ENCODE measurements at regions not wholly inside any gene's neighbourhood (a gene's known extent, or its start where the extent isn't known, plus 50 kb on each side); places are given as distances from the start of the nearest gene placed in this dataset.

DNA sequence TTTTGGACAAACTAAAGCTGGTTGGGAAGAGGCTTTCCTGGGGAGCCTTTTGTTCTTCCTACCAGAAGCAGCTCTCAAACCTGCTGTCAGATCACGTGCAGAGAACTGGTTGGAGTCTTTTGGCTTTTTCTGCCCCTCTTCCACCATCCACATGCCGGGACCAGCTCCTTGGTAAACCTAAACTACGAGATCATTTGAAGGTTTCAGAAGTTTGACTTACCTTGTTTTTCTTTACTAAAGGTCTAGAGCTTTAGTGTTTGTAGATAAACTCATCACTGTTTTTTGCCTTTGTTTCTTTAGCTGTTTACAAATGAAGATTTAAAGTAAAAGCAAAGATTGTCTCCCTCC, 113.4 kb downstream of the HLX start:
- TF ChIP-seq, protein P1, sequence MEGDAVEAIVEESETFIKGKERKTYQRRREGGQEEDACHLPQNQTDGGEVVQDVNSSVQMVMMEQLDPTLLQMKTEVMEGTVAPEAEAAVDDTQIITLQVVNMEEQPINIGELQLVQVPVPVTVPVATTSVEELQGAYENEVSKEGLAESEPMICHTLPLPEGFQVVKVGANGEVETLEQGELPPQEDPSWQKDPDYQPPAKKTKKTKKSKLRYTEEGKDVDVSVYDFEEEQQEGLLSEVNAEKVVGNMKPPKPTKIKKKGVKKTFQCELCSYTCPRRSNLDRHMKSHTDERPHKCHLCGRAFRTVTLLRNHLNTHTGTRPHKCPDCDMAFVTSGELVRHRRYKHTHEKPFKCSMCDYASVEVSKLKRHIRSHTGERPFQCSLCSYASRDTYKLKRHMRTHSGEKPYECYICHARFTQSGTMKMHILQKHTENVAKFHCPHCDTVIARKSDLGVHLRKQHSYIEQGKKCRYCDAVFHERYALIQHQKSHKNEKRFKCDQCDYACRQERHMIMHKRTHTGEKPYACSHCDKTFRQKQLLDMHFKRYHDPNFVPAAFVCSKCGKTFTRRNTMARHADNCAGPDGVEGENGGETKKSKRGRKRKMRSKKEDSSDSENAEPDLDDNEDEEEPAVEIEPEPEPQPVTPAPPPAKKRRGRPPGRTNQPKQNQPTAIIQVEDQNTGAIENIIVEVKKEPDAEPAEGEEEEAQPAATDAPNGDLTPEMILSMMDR (IDR thresholded peaks at IDR 0.05; ENCODE audit: insufficient read depth, low read depth, low read length): no peak
- DNase-seq (ENCODE audit: low read depth): no peak
- no peak overlapping the region for H3K4me3 ChIP-seq (ENCODE audit: low read depth, low read length)

DNA sequence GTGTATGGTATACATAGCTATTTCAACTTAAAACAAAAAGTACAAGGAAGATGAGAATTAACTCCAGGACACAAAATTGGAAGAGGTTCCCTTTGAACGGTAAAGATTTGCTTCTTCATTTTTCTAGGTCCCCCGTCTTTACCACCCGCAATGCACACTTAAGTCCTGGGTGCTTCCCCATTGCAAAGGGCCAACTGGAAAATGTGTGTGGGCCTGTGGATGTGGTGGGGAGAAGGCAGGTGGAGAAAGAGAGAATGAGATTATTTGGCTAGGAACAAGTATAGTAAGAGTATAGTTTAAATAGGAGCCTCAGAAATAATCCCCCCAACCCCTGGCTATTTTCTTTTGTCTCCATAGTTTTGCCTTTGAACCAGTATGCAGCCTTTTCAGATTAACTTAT, 115.4 kb downstream of the HLX start:
- DNase-seq (ENCODE audit: low read depth): no peak
- no peak overlapping the region for H3K4me3 ChIP-seq (ENCODE audit: low read depth, low read length)
- TF ChIP-seq, protein P1 (IDR thresholded peaks at IDR 0.05; ENCODE audit: insufficient read depth, low read depth, low read length): no peak

DNA sequence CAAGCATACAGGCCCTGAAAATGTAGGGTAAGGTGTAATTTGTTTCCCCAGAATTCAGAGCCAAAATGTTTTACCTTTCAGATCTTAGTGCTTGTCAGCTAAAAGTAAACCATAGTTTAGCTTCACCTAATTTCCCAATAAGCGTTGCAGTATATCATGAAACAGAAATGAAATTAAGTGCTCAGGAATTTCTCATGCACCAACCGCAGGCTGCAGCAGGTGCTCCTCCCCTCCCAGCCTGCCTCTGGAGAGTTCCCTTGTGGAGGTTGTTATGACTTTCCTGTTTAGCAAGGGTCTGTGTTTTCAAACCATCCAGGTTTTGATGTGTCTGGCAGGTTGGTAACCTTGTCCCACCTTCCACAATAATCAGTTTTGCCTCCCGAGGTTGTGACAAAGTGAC, 118.5 kb downstream of the HLX start:
- no peak for DNase-seq (ENCODE audit: low read depth)
- no peak overlapping the region for H3K4me3 ChIP-seq (ENCODE audit: low read depth, low read length)
- TF ChIP-seq, protein P1 (IDR thresholded peaks at IDR 0.05; ENCODE audit: insufficient read depth, low read depth, low read length): no peak

DNA sequence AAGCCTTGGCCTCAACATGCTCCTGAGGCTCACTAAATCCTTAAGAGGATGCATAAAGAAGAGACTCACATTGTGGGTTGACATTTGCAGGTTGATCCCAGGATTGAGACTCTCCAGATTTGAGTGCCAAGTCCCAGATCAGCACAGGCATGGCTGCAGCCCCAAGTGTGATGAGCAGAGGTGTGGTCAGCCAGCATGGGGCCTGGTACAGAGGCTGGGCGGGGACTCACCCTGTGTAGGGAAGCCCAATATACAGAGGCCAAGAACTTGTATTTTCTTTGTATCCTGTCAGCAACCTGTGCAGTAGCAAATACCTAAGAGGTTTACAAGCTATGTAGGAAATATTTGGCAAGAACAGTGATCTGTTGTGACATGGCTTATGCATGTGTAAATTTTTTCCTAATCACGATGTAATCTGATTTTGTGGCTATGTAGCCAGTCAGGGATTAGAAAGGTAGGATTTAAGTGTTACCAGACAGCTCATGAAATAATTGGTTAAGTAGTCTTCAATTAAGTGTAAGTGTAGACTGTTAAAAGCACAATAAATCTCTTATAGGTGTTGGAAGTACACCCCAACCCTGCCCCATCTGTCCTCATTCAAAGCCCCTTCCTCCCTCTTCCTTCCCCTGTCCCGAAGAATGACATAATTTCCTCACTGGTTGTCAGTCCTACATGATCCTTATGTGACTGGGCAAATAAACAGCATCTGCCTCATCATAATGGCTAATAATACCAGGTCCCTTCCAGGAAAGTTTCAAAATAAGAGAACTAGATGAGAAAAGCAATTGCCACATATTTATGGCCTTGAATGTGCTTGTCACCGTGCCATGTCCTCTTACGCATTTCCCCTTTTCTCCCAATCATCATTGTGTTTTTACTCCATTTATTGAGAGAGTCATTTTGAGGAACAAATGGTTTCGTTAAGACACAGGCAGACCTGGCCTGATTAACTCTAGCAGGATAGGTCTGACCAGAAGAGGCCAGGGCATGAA, 120.9 kb downstream of the HLX start:
- TF ChIP-seq, protein P1 (IDR thresholded peaks at IDR 0.05; ENCODE audit: insufficient read depth, low read depth, low read length): no peak
- no peak overlapping the region for H3K4me3 ChIP-seq (ENCODE audit: low read depth, low read length)
- DNase-seq (ENCODE audit: low read depth): no peak

DNA sequence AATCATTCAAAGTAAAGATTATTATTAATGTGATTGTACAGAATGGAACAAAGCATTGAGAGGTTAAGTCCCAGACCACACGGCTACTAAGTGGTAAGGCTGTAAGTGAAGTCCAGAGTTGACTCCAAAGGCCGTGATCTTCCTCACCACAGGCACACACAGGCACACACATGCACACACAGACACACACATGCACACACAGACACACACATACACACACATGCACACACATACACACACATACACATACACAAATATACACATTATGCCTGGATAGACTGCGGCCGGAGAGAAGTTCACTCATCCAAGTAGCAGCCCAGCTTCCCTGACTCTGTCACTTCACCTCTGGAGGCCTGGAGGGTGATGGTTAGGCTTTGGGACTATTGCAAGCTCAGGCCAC, 121.9 kb downstream of the HLX start:
- TF ChIP-seq, protein P1 (IDR thresholded peaks at IDR 0.05; ENCODE audit: insufficient read depth, low read depth, low read length): no peak
- no peak overlapping the region for H3K4me3 ChIP-seq (ENCODE audit: low read depth, low read length)
- DNase-seq (ENCODE audit: low read depth): no peak

DNA sequence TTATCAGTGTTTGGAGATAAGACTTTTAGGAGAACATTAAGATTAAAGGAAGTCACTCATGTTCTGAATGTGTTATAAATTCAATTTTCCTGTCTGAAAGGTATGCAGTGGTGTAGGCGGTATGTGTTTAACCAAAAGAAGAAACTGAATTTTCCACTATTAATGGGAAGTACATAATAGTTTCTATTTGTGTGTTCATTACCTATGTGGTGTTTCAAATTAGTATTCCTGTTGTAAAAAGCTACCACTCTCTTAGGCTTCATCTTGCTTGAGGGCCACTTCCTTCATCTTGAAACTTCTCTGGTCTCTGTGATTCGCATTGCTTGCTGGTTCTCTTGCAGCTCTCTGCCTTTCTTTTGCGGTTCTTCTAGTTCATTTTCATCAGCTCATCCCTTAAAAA, 123.4 kb downstream of the HLX start:
- no peak overlapping the region for H3K4me3 ChIP-seq (ENCODE audit: low read depth, low read length)
- no peak for DNase-seq (ENCODE audit: low read depth)
- TF ChIP-seq, protein P1 (IDR thresholded peaks at IDR 0.05; ENCODE audit: insufficient read depth, low read depth, low read length): no peak
